Astrocyte (in vitro differentiated cells and primary cell): ENCODE measurements at regions not wholly inside any gene's neighbourhood (a gene's known extent, or its start where the extent isn't known, plus 50 kb on each side); places are given as distances from the start of the nearest gene placed in this dataset.

Source experiments
- DNase-seq: peaks from one replicate; pipeline ENCODE4 v3.0.0-alpha.2; 2010; ENCODE audit warnings: low read depth
- FAIRE-seq: peaks from 2 replicates; lab custom pipeline; 2011; peaks lifted over from hg19 to GRCh38; lab: Jason Lieb, UNC
- H2AFZ ChIP-seq: 2 replicates; pipeline ENCODE4 v1.6.0; 2012; ENCODE audit warnings: low read depth, low read length, inconsistent platforms
- H3K27ac ChIP-seq: 2 replicates; pipeline ENCODE4 v1.5.1; 2011; ENCODE audit warnings: low read depth, low read length, inconsistent platforms
- H3K27me3 ChIP-seq: 2 replicates; pipeline ENCODE4 v1.6.0; 2011; ENCODE audit warnings: low read length, inconsistent platforms; ENCODE audit not compliant: insufficient read depth
- H3K36me3 ChIP-seq: 2 replicates; pipeline ENCODE4 v1.5.1; 2011; ENCODE audit warnings: low read length, inconsistent platforms; ENCODE audit not compliant: insufficient read depth
- H3K4me1 ChIP-seq: 2 replicates; pipeline ENCODE4 v1.5.1; 2011; ENCODE audit warnings: low read length, inconsistent platforms; ENCODE audit not compliant: insufficient read depth
- H3K4me2 ChIP-seq: 2 replicates; pipeline ENCODE4 v1.6.0; 2012; ENCODE audit warnings: low read length, inconsistent platforms
- H3K4me3 ChIP-seq: 2 replicates; pipeline ENCODE4 v1.5.1; 2011; ENCODE audit warnings: low read depth, mild to moderate bottlenecking, low read length, inconsistent platforms; ENCODE audit not compliant: insufficient read depth
- H3K79me2 ChIP-seq: 2 replicates; pipeline ENCODE4 v1.6.0; 2012; ENCODE audit warnings: mild to moderate bottlenecking, low read length, inconsistent platforms; ENCODE audit not compliant: insufficient read depth
- H3K9ac ChIP-seq: 2 replicates; pipeline ENCODE4 v1.6.0; 2012; ENCODE audit warnings: mild to moderate bottlenecking, low read length, inconsistent platforms
- H3K9me3 ChIP-seq: 2 replicates; pipeline ENCODE4 v1.5.1; 2012; ENCODE audit warnings: low read depth, mild to moderate bottlenecking, low read length, inconsistent platforms; ENCODE audit not compliant: insufficient read depth
- H4K20me1 ChIP-seq: 2 replicates; pipeline ENCODE4 v1.6.0; 2012; ENCODE audit warnings: low read length, inconsistent platforms; ENCODE audit not compliant: insufficient read depth
- H3K27ac Mint-ChIP-seq: one replicate; pipeline ENCODE4 v1.8.0; 2021; ENCODE audit warnings: mild to moderate bottlenecking, mixed read lengths; ENCODE audit not compliant: unreplicated experiment
- H3K27me3 Mint-ChIP-seq: one replicate; pipeline ENCODE4 v1.8.0; 2021; ENCODE audit warnings: low read depth, mixed read lengths; ENCODE audit not compliant: unreplicated experiment
- H3K36me3 Mint-ChIP-seq: one replicate; pipeline ENCODE4 v1.8.0; 2021; ENCODE audit warnings: low read depth, mixed read lengths; ENCODE audit not compliant: unreplicated experiment
- H3K4me1 Mint-ChIP-seq: one replicate; pipeline ENCODE4 v1.8.0; 2021; ENCODE audit warnings: low read depth, mixed read lengths; ENCODE audit not compliant: unreplicated experiment
- H3K4me3 Mint-ChIP-seq: one replicate; pipeline ENCODE4 v1.8.0; 2021; ENCODE audit warnings: mild to moderate bottlenecking, moderate library complexity, mixed read lengths; ENCODE audit not compliant: unreplicated experiment
- H3K9me3 Mint-ChIP-seq: one replicate; pipeline ENCODE4 v1.8.0; 2021; ENCODE audit warnings: mild to moderate bottlenecking, mixed read lengths; ENCODE audit not compliant: unreplicated experiment
- CTCF ChIP-seq: IDR thresholded peaks from 2 replicates; pipeline ENCODE4 v1.5.1; 2011; ENCODE audit warnings: low read depth, mild to moderate bottlenecking, inconsistent platforms, low read length, moderate library complexity; ENCODE audit not compliant: insufficient read depth
- EZH2 ChIP-seq: IDR thresholded peaks from 2 replicates; pipeline ENCODE4 v1.6.1; 2012; ENCODE audit warnings: mild to moderate bottlenecking, low read length, inconsistent platforms; ENCODE audit not compliant: insufficient read depth

- FAIRE-seq (no peak), DNase-seq (no peak)
- no peak overlapping the region for H3K27ac Mint-ChIP-seq
- no peaks in the 10 kb centered on the region for H3K9me3 Mint-ChIP-seq
- Histone ChIP-seq H3K27ac (no peak overlapping the region), H3K9ac (no peak overlapping the region), H3K9me3 (no peaks in the 10 kb centered on the region), H3K4me1 (no peaks in the 10 kb centered on the region), H3K79me2 (no peaks in the 10 kb centered on the region), H3K4me3 (no peak overlapping the region), H4K20me1 (no peaks in the 10 kb centered on the region), H3K27me3 (peaks cover 29% of the 10 kb centered on the region), H2AFZ (no peak overlapping the region), H3K36me3 (no peaks in the 10 kb centered on the region), H3K4me2 (no peak overlapping the region)
- H3K4me3 Mint-ChIP-seq: no peak overlapping the region
- peaks cover 1% of the 10 kb centered on the region for H3K4me1 Mint-ChIP-seq
- H3K27me3 Mint-ChIP-seq: peaks cover 48% of the 10 kb centered on the region
- H3K36me3 Mint-ChIP-seq: peaks cover 2% of the 10 kb centered on the region
- no peak for TF ChIP-seq CTCF
- no peak for TF ChIP-seq EZH2
Observed at GRCh38 chr5:141800617-141801016, 77.6 kb downstream of the PCDH1 start.

GRCh38 chr5:141799507-141800167 lies 78.6 kb downstream of the PCDH1 start:
- H3K9me3 Mint-ChIP-seq: no peaks in the 10 kb centered on the region
- no peak for FAIRE-seq

More at GRCh38 chr5:141799507-141800167, 78.6 kb downstream of the PCDH1 start:
- Histone ChIP-seq H3K36me3 (no peaks in the 10 kb centered on the region), H3K79me2 (no peaks in the 10 kb centered on the region), H3K4me3 (no peak overlapping the region), H3K27me3 (peaks cover 20% of the 10 kb centered on the region), H3K4me1 (no peaks in the 10 kb centered on the region), H2AFZ (no peak overlapping the region), H3K9me3 (no peaks in the 10 kb centered on the region), H3K27ac (no peak overlapping the region), H3K4me2 (no peak overlapping the region), H3K9ac (no peak overlapping the region), H4K20me1 (no peaks in the 10 kb centered on the region)
- peaks cover 1% of the 10 kb centered on the region for H3K4me1 Mint-ChIP-seq
- peaks cover 49% of the 10 kb centered on the region for H3K27me3 Mint-ChIP-seq
- peaks cover 2% of the 10 kb centered on the region for H3K36me3 Mint-ChIP-seq
- no peak overlapping the region for H3K27ac Mint-ChIP-seq
- no peak for DNase-seq
- TF ChIP-seq EZH2 (no peak), CTCF (no peak)
- no peak overlapping the region for H3K4me3 Mint-ChIP-seq
